CD14-positive monocyte (primary cell): ENCODE measurements at regions not wholly inside any gene's neighbourhood (a gene's known extent, or its start where the extent isn't known, plus 50 kb on each side); places are given as distances from the start of the nearest gene placed in this dataset.
"Not testable (repeated sequence)": the region's sequence is repeated elsewhere in the genome, so short reads cannot be mapped to it uniquely, and the experiment has no call there.

Experiments
- DNase-seq, 3 donors: peaks; one replicate each; pipeline ENCODE4 v3.0.0-alpha.2; 2011 to 2022
- H2AFZ ChIP-seq: 2 replicates; pipeline ENCODE4 v1.6.0; 2012; ENCODE audit warnings: mild to moderate bottlenecking, low read depth, low read length, inconsistent platforms; ENCODE audit not compliant: insufficient read depth, poor library complexity, severe bottlenecking
- H3K27ac ChIP-seq, 2 donors: 1 replicate in 1 of 2; 2 replicates in 1 of 2; pipeline ENCODE4 v1.5.1; 2012 to 2013; ENCODE audit warnings: low read length in 2 of 2, control low read depth in 1 of 2, inconsistent platforms in 1 of 2, low read depth in 1 of 2, mild to moderate bottlenecking in 1 of 2
- H3K27me3 ChIP-seq, 2 donors: one replicate each; pipeline versions ENCODE4 v1.6.0 to v1.6.1; 2011 to 2013; ENCODE audit warnings: low read length in 2 of 2; ENCODE audit not compliant: control insufficient read depth in 2 of 2, insufficient read depth in 2 of 2
- H3K36me3 ChIP-seq, 2 donors: replicated peaks in 1 of 2; 1 replicate in 1 of 2; 2 replicates in 1 of 2; pipeline versions ENCODE4 v1.5.1 to v1.6.1; 2012 to 2013; ENCODE audit warnings: low read length in 2 of 2, control low read depth in 1 of 2, inconsistent platforms in 1 of 2, mild to moderate bottlenecking in 1 of 2; ENCODE audit not compliant: insufficient read depth in 2 of 2, control insufficient read depth in 1 of 2
- H3K4me1 ChIP-seq, 2 donors: 1 replicate in 1 of 2; 2 replicates in 1 of 2; pipeline versions ENCODE4 v1.5.1 to v1.6.1; 2012 to 2013; ENCODE audit warnings: low read length in 2 of 2, control low read depth in 1 of 2, inconsistent platforms in 1 of 2, mild to moderate bottlenecking in 1 of 2, moderate library complexity in 1 of 2; ENCODE audit not compliant: insufficient read depth in 2 of 2, control insufficient read depth in 1 of 2
- H3K4me2 ChIP-seq: replicated peaks from 2 replicates; pipeline ENCODE3; 2012; ENCODE audit warnings: low read length, moderate library complexity, mild to moderate bottlenecking; ENCODE audit not compliant: poor library complexity, severe bottlenecking; ENCODE audit errors: extremely low read depth
- H3K4me3 ChIP-seq, 3 experiments: fragments of 200-600 bp in 1 of 3; sonication (generic) in 1 of 3; replicated peaks in 1 of 3; 1 replicate in 2 of 3; 2 replicates in 1 of 3; pipeline ENCODE4 v1.5.1; 2011 to 2013; ENCODE audit warnings: low read length in 3 of 3, mild to moderate bottlenecking in 3 of 3, control low read depth in 2 of 3, low read depth in 2 of 3, inconsistent platforms in 1 of 3, moderate library complexity in 1 of 3
- H3K79me2 ChIP-seq: 2 replicates; pipeline ENCODE4 v1.6.0; 2012; ENCODE audit warnings: mild to moderate bottlenecking, control low read depth, inconsistent platforms, low read length, moderate library complexity; ENCODE audit not compliant: insufficient read depth
- H3K9ac ChIP-seq: 2 replicates; pipeline ENCODE4 v1.6.0; 2017; ENCODE audit warnings: low read length, mild to moderate bottlenecking; ENCODE audit not compliant: insufficient read depth, poor library complexity, severe bottlenecking
- H3K9me3 ChIP-seq, 2 donors: replicated peaks in 1 of 2; 1 replicate in 1 of 2; 2 replicates in 1 of 2; pipeline versions ENCODE4 v1.5.1 to v1.6.1; 2012 to 2013; ENCODE audit warnings: low read length in 2 of 2, control low read depth in 1 of 2; ENCODE audit not compliant: control insufficient read depth in 1 of 2, insufficient read depth in 1 of 2
- H4K20me1 ChIP-seq: 2 replicates; pipeline ENCODE4 v1.6.0; 2012; ENCODE audit warnings: mild to moderate bottlenecking, low read length, control low read depth, moderate library complexity; ENCODE audit not compliant: insufficient read depth
- H3K27ac Mint-ChIP-seq, 7 donors: one replicate each; pipeline ENCODE4 v1.8.0; 2020; ENCODE audit warnings: mild to moderate bottlenecking in 7 of 7, mixed read lengths in 7 of 7, moderate library complexity in 6 of 7, inconsistent platforms in 2 of 7
- H3K27me3 Mint-ChIP-seq, 3 donors: one replicate each; pipeline ENCODE4 v1.8.0; 2021 to 2022; ENCODE audit warnings: low read depth in 3 of 3, mild to moderate bottlenecking in 3 of 3, mixed read lengths in 3 of 3, moderate library complexity in 3 of 3, inconsistent platforms in 1 of 3
- H3K36me3 Mint-ChIP-seq, 2 donors: one replicate each; pipeline ENCODE4 v1.8.0; 2020; ENCODE audit warnings: mixed read lengths in 2 of 2, inconsistent platforms in 1 of 2, mild to moderate bottlenecking in 1 of 2
- H3K4me1 Mint-ChIP-seq: one replicate; pipeline ENCODE4 v1.8.0; 2020; ENCODE audit warnings: mild to moderate bottlenecking, mixed read lengths
- H3K4me3 Mint-ChIP-seq, 2 donors: one replicate each; pipeline ENCODE4 v1.8.0; 2020; ENCODE audit warnings: mild to moderate bottlenecking in 2 of 2, mixed read lengths in 2 of 2, moderate library complexity in 1 of 2
- H3K9me3 Mint-ChIP-seq, 7 donors: one replicate each; pipeline ENCODE4 v1.8.0; 2020 to 2022; ENCODE audit warnings: mixed read lengths in 7 of 7, mild to moderate bottlenecking in 6 of 7, moderate library complexity in 6 of 7, inconsistent platforms in 2 of 7
- CTCF ChIP-seq: fragments of 200-600 bp; IDR thresholded peaks from one replicate; pipeline ENCODE4 v1.8.0; 2022; ENCODE audit warnings: antibody characterized with exemption, mild to moderate bottlenecking
- WGBS: methylation state at CpG from one replicate; pipeline ENCODE4 v1.1.5; 2013; ENCODE audit warnings: missing lambda C conversion rate; ENCODE audit not compliant: insufficient coverage; 5-methylcytosine and 5-hydroxymethylcytosine counted together
- intact Hi-C, 2 donors: fragments of 100-400 bp; cut with micrococcal nuclease; formaldehyde crosslinking; loops; one replicate each; pipeline versions ENCODE4 v1.15.0 to v1.15.1; 2023

GRCh38 chr4:173731257-173731656 lies 201.2 kb upstream of the HAND2 start:
- Mint-ChIP-seq H3K36me3 (no peaks in the 10 kb centered on the region), H3K9me3 (peaks cover 0 to 20% (median 13%) of the 10 kb centered on the region in 7 donors), H3K27ac (no peak overlapping the region), H3K4me3 (no peak overlapping the region), H3K4me1 (no peaks in the 10 kb centered on the region), H3K27me3 (peaks cover 0 to 4% (median 2%) of the 10 kb centered on the region in 3 donors)
- H3K9ac ChIP-seq: no peak overlapping the region
- no peaks in the 10 kb centered on the region for H3K79me2 ChIP-seq
- intact Hi-C loops: no loop called here
- H3K27me3 ChIP-seq: no peaks in the 10 kb centered on the region
- H3K27ac ChIP-seq: no peak overlapping the region
- H3K36me3 ChIP-seq: no peaks in the 10 kb centered on the region
- no peak overlapping the region for H3K4me2 ChIP-seq
- no peak overlapping the region for H3K4me3 ChIP-seq
- DNase-seq: no peak
- no peak overlapping the region for H2AFZ ChIP-seq
- H3K4me1 ChIP-seq: no peaks in the 10 kb centered on the region
- peaks cover 7 to 17% of the 10 kb centered on the region in 2 donors for H3K9me3 ChIP-seq
- no peak for TF ChIP-seq CTCF
- H4K20me1 ChIP-seq: no peaks in the 10 kb centered on the region
- no CpG with 5 or more reads among the region's 1 CpG for WGBS

- intact Hi-C loops: no loop called here
- no peak for TF ChIP-seq CTCF
- no peak for DNase-seq
- no peaks in the 10 kb centered on the region for H3K4me1 Mint-ChIP-seq
- H3K27ac Mint-ChIP-seq: no peak overlapping the region
- no peaks in the 10 kb centered on the region for H3K36me3 Mint-ChIP-seq
- no peaks in the 10 kb centered on the region for H3K79me2 ChIP-seq
- peaks cover 5 to 15% (median 11%) of the 10 kb centered on the region in 7 donors for H3K9me3 Mint-ChIP-seq
- no peak overlapping the region for H3K27ac ChIP-seq
- no peaks in the 10 kb centered on the region for H4K20me1 ChIP-seq
- no peak overlapping the region for H3K4me2 ChIP-seq
- no peak overlapping the region for H2AFZ ChIP-seq
- no peaks in the 10 kb centered on the region for H3K36me3 ChIP-seq
- H3K4me3 ChIP-seq: no peak overlapping the region
- 100% methylated on average over 1 of the region's 1 CpG for WGBS
- H3K27me3 ChIP-seq: no peaks in the 10 kb centered on the region
- H3K9ac ChIP-seq: no peak overlapping the region
- no peaks in the 10 kb centered on the region for H3K4me1 ChIP-seq
- peaks cover 0 to 12% of the 10 kb centered on the region in 2 donors for H3K9me3 ChIP-seq
- H3K27me3 Mint-ChIP-seq: peaks cover 0 to 6% (median 3%) of the 10 kb centered on the region in 3 donors
- no peak overlapping the region for H3K4me3 Mint-ChIP-seq
Observed at GRCh38 chr4:173722075-173722474, 192.0 kb upstream of the HAND2 start.

GRCh38 chr4:173718504-173718903 lies 188.5 kb upstream of the HAND2 start:
- H3K9me3 Mint-ChIP-seq: peaks cover 3 to 25% (median 11%) of the 10 kb centered on the region in 7 donors
- H3K4me1 Mint-ChIP-seq, H3K9ac ChIP-seq, H3K36me3 ChIP-seq, H3K36me3 Mint-ChIP-seq, H3K4me2 ChIP-seq, H3K27me3 ChIP-seq, intact Hi-C loops, H3K27ac Mint-ChIP-seq, H3K4me3 Mint-ChIP-seq, H3K27ac ChIP-seq, H3K4me1 ChIP-seq, H2AFZ ChIP-seq, DNase-seq, H3K27me3 Mint-ChIP-seq, H3K4me3 ChIP-seq, H3K79me2 ChIP-seq, H4K20me1 ChIP-seq: not testable (repeated sequence)
- no CpG with 5 or more reads among the region's 1 CpG for WGBS
- peaks cover 0 to 15% of the 10 kb centered on the region in 2 donors for H3K9me3 ChIP-seq
